ENCODE measurements at regions not wholly inside any gene's neighbourhood (a gene's known extent, or its start where the extent isn't known, plus 50 kb on each side); places are given as distances from the start of the nearest gene placed in this dataset.

- WGBS (ENCODE audit: extremely low coverage, insufficient read length, low lambda C conversion rate): no CpG with 5 or more reads among the region's 2 CpGs
- Mint-ChIP-seq H3K4me1 (peaks cover 28 to 29% of the 10 kb centered on the region in 2 experiments), H3K27ac (no peak overlapping the region), H3K27me3 (ENCODE audit: low read depth) (no peaks in the 10 kb centered on the region), H3K36me3 (ENCODE audit: insufficient read depth in 1 of 3, low read depth in 3 of 3) (no peaks in the 10 kb centered on the region), H3K9me3 (no peaks in the 10 kb centered on the region), H3K4me3 (no peak overlapping the region)
- Histone ChIP-seq H3K23ac (ENCODE audit: insufficient read length, low read depth, low read length) (no peak overlapping the region), H3K14ac (ENCODE audit: insufficient read depth, low read length) (no peak overlapping the region), H2BK12ac (ENCODE audit: insufficient read length, low read depth, low read length) (no peak overlapping the region), H3K4me2 (ENCODE audit: insufficient read depth, insufficient read length, low read length) (no peak overlapping the region), H3K23me2 (ENCODE audit: insufficient read length, low read depth, low read length, poor library complexity, severe bottlenecking) (no peaks in the 10 kb centered on the region), H2BK120ac (ENCODE audit: low read depth, low read length, poor library complexity, severe bottlenecking) (no peak overlapping the region), H2AK5ac (ENCODE audit: insufficient read length, low read length) (no peak overlapping the region), H3K9ac (ENCODE audit: extremely low read depth, insufficient read length, low read length) (no peak overlapping the region), H3K79me2 (ENCODE audit: insufficient read depth, low read length) (no peaks in the 10 kb centered on the region), H4K5ac (ENCODE audit: insufficient read length, low read depth, low read length) (no peak overlapping the region), H3K4ac (ENCODE audit: low read depth, low read length) (no peak overlapping the region), H4K91ac (ENCODE audit: insufficient read length, low read depth, low read length) (no peak overlapping the region), H3K56ac (ENCODE audit: insufficient read length, low read depth, low read length) (no peak overlapping the region), H2BK5ac (ENCODE audit: insufficient read length, low read length) (no peak overlapping the region), H2BK15ac (ENCODE audit: low read depth, low read length) (no peak overlapping the region), H3K79me1 (ENCODE audit: insufficient read depth, low read depth, low read length, poor library complexity, severe bottlenecking) (no peaks in the 10 kb centered on the region), H2AFZ (ENCODE audit: low read length) (no peak overlapping the region), H3K4me1 (ENCODE audit: insufficient read depth, low read length) (peaks cover 5% of the 10 kb centered on the region; the same call in 1 of the 2 replicates), H3K18ac (ENCODE audit: insufficient read length, low read depth, low read length) (no peak overlapping the region), H4K20me1 (ENCODE audit: control insufficient read depth, insufficient read depth, insufficient read length) (no peaks in the 10 kb centered on the region), H3K27me3 (ENCODE audit: insufficient read depth, low read length) (no peaks in the 10 kb centered on the region), H4K8ac (replicated peaks; ENCODE audit: insufficient read length, low read depth, low read length) (no peak overlapping the region), H3K27ac (ENCODE audit: insufficient read length, low read depth, low read length) (no peak overlapping the region), H3K9me3 (ENCODE audit: control insufficient read depth, low read depth, low read length) (no peaks in the 10 kb centered on the region), H2BK20ac (ENCODE audit: low read depth, low read length, poor library complexity, severe bottlenecking) (no peak overlapping the region), H3T11ph (ENCODE audit: low read length) (no peak overlapping the region)
- no peak for TF ChIP-seq CTCF (conservative IDR thresholded peaks at IDR 0.05)
- DNase-seq: no peak
These were observed 256.2 kb upstream of the FERD3L start for GRCh38 chr7:19401461-19401860.
